Testis (tissue), 2 donors: ENCODE measurements at regions not wholly inside any gene's neighbourhood (a gene's known extent, or its start where the extent isn't known, plus 50 kb on each side); places are given as distances from the start of the nearest gene placed in this dataset.

Experiments
- POLR2A ChIP-seq: fragments of 450-650 bp; IDR thresholded peaks from one replicate; pipeline ENCODE4 v1.6.1; 2017; ENCODE audit warnings: antibody characterized with exemption, mild to moderate bottlenecking, moderate library complexity
- TF ChIP-seq, protein P1 (sequence below), 3 experiments: fragments of 450-650 bp in 2 of 3; fragments of 200-600 bp in 1 of 3; sonication (generic) in 1 of 3; IDR thresholded peaks; one replicate each; pipeline ENCODE4 v1.5.1; 2016 to 2019; ENCODE audit warnings: antibody characterized with exemption in 3 of 3, mild to moderate bottlenecking in 2 of 3, moderate library complexity in 1 of 3

DNA sequence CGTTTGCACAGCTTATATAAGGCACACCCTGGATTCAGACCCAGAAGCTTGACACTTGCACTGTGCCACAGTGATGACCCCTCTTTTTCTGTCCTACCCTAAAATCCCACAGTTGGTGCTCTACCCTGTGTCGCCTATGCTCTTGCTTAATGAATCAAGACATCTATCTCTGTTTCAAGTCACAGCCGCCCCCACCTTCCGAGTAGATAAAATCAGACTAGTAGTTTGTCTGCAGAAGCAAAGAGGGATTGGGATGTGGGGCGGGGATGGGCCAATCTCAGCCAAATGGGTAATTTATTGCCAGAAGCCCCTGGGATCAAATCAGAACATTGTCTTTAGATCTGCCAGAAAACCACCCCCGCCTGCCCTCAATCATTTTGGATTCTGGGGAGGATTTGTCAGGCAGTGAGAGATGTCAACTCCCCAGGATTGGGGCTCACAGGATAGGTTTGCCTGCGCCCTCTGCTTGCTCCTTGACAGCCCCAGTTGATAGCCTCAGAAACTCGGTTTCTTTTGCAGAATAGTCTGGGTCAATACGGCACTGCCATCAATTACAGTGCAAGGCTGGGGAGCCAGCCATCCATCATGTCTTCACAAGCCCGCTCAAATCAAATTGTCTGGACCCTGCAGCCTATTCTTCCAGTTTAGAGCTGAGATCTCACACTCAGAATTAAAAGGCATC lies 520.8 kb downstream of the GRIN2A start:
- TF ChIP-seq, protein P1, sequence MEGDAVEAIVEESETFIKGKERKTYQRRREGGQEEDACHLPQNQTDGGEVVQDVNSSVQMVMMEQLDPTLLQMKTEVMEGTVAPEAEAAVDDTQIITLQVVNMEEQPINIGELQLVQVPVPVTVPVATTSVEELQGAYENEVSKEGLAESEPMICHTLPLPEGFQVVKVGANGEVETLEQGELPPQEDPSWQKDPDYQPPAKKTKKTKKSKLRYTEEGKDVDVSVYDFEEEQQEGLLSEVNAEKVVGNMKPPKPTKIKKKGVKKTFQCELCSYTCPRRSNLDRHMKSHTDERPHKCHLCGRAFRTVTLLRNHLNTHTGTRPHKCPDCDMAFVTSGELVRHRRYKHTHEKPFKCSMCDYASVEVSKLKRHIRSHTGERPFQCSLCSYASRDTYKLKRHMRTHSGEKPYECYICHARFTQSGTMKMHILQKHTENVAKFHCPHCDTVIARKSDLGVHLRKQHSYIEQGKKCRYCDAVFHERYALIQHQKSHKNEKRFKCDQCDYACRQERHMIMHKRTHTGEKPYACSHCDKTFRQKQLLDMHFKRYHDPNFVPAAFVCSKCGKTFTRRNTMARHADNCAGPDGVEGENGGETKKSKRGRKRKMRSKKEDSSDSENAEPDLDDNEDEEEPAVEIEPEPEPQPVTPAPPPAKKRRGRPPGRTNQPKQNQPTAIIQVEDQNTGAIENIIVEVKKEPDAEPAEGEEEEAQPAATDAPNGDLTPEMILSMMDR (IDR thresholded peaks at IDR 0.05) = no peak
- TF ChIP-seq POLR2A = no peak
